NCI-H2081 (cell line): ENCODE measurements at regions not wholly inside any gene's neighbourhood (a gene's known extent, or its start where the extent isn't known, plus 50 kb on each side); places are given as distances from the start of the nearest gene placed in this dataset.
"Not testable (repeated sequence)": the region's sequence is repeated elsewhere in the genome, so short reads cannot be mapped to it uniquely, and the experiment has no call there.

Experiments used
- DNase-seq, 2 experiments: peaks; one replicate each; lab custom pipeline; 2025; lab: John Stamatoyannopoulos, UW

GRCh38 chr4:4037399-4038138 lies 189.2 kb downstream of the OTOP1 start:
- not testable (repeated sequence) for DNase-seq

GRCh38 chr4:4045823-4046222 lies 180.9 kb downstream of the OTOP1 start:
- not testable (repeated sequence) for DNase-seq

DNA sequence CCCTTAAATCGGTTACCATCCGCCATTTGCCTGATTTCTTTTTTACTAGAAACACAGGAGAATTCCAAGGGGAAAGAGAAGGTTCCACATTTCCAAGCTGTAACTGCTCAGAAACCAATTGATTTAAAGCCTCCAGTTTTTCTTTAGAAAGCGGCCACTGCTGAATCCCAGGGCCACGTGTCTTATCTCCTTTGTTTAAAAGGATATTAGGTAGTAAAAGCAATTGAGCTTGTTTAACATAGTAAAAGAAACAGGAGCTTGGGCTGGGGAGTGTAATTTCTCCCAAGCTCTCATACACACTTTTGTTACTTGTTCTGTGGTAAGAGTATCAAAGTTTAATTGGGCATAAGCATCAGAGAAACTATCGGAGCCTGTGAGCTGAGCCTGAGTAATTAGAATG lies 180.0 kb downstream of the OTOP1 start:
- not testable (repeated sequence) for DNase-seq

DNA sequence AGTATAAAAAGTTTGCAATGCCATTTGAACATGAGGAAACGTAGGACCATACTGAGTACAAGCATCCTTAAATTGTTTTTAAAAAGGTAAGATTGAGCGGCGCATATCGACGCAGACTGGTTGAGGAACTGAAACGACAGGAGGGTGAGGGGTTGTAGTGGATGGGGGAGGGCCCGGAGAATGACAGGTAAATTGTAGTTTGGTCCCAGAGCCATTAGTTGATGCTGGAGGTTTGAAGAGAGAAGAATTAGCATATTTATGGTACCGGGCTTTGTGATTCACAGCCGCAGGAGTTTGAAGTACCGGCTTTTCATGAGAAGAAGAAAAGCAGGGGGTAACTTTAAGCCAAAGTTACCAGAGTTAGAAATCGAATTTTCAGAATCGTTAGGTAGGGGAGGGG lies 179.5 kb downstream of the OTOP1 start:
- DNase-seq = not testable (repeated sequence)

DNA sequence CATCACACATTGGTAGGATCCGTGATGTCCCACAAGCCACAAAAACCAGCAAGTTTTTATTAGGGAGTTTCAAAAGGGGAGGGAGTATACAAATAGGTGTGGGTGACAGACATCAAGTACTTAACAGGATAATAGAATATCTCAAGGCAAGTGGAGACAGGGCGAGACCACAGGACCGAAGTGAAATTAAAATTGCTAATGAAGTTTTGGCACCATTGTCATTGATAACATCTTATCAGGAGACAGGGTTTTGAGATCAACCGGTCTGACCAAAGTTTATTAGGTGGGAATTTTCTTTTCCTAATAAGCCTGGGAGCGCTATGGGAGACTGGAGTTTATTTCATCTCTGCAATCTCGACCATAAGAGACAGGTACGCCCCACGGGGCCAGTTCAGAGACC lies 178.5 kb downstream of the OTOP1 start:
- not testable (repeated sequence) for DNase-seq

- not testable (repeated sequence) for DNase-seq
These were observed 175.9 kb downstream of the OTOP1 start for GRCh38 chr4:4050781-4051180.

DNA sequence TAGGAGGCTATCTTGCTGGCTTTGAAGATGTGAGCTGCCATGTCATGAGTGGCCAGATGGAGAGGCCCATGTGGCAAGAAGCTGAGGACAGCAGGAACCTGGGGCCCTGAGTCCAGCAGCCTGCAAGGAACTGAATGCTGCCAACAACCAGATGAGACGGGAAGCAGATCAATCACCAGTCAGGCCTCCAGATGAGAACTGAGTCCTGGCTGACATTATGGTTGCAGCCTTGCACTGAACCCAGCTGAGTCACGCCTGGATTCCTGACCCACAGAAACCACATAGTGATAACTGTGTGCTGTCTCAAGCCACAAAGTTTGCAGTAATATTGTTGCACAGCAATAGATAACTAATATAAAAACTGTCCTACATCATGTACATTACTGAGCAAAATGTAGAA lies 173.8 kb downstream of the OTOP1 start:
- not testable (repeated sequence) for DNase-seq

GRCh38 chr4:4057226-4057625 lies 169.5 kb downstream of the OTOP1 start:
- not testable (repeated sequence) for DNase-seq

DNA sequence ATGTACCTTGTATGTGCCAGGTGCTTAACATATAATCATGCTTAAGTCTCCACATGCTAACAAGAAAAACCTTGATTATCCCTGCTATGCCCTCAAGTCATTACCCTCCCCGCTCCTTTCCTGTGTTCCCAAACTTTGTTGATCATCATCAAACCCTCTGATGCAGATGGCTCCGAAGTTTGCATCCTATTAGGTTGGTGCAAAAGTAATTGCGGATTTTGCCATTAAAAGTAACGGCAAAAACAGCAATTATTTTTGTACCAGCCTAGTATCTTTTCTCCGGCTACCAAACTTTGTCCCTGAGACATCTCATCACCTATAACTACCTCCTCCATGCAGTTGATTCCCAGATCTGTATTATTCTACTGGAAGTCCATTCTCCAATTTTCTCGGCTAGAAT lies 142.6 kb downstream of the OTOP1 start:
- not testable (repeated sequence) for DNase-seq

DNA sequence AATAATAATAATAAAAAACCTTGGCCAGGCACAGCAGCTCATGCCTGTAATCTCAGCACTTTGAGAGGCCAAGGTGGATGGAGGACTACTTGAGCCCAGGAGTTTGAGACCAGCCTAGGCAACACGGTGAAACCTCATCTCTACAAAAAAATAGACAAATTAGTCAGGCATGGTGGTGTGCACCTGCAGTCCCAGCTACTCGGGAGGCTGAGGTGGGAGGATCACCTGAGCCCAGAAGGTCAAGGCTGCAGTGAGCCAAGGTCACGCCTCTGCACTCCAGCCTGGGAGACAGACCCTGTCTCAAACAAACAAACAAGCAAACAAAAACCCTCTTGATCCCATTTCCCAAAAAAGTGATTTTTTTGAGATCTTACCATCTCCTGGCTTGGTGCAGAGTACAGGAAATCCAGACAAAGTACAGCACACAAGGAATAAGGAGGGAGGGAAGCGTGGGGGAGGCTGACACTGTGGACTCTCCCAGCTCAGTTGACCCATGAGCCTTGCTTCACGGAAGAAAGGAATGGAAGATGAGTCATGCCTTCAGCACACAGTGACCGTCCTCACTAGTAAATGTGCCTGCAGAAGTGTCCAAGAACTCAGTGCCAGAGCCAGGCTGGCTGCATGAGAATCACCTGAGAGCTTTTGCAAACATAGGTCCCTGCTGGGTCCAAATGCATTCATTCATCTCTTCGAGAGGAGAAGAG lies 136.9 kb downstream of the OTOP1 start:
- not testable (repeated sequence) for DNase-seq

DNA sequence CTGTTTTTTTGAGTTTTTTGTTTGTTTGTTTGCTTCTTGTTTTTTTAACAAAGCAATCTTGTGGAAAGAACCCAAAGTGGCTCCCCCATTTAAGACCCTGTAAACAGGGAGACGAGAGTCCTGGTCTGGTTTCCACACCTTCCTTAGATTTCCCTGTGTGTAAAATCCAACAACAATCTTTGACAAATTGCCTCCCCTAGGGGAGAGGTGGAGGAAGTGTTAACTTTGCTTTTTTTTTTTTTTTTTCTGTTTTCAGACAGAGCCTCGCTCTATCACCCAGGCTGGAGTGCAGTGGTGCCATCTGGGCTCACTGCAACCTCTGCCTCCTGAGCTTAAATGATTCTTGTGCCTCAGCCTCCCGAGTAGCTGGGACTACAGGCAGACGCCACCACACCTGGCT lies 136.0 kb downstream of the OTOP1 start:
- DNase-seq = not testable (repeated sequence)

GRCh38 chr4:4092159-4092558 lies 134.6 kb downstream of the OTOP1 start:
- not testable (repeated sequence) for DNase-seq

DNA sequence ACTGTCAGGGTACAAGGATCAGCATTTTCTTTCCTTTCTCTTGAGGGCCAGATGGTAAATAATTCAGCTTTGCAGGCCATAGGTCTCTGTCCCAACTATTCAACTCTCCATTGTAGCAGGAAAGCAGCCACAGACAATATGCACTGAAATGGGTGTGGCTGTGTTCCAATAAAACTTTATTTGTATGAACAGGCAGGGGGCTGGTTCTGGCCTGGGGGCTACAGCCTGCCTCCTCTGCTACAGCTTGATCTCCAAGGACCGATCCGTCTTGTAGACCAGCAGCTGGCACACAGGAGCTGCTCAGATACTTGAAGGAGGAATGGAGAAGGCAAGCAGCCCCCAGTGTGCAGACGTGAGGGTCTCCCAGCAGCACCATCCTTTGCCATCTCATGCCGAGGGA lies 127.1 kb downstream of the OTOP1 start:
- not testable (repeated sequence) for DNase-seq

DNA sequence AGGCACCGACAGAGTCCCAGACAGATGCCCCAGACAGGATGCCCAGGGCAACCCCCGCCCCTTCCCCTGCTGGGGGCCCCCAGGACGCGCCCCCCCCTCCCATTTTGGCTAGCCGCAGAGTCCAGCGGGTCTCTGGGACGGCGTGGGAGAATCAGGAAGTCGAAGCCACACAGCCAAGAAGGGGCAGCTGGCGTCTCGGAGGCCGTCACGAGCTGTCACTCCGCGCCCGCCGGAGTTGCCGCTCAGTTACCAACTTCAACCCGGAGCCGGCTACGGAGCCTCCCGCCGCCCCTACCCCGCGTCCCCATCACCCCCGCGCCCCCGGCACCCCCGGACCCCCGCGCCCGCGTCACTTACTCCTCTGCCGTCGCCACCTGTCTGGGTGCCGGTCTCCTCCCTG lies 119.8 kb downstream of the OTOP1 start:
- DNase-seq = not testable (repeated sequence)

GRCh38 chr4:4107411-4108107 lies 119.2 kb downstream of the OTOP1 start:
- peak; percentile 29 to 47 for DNase-seq

DNA sequence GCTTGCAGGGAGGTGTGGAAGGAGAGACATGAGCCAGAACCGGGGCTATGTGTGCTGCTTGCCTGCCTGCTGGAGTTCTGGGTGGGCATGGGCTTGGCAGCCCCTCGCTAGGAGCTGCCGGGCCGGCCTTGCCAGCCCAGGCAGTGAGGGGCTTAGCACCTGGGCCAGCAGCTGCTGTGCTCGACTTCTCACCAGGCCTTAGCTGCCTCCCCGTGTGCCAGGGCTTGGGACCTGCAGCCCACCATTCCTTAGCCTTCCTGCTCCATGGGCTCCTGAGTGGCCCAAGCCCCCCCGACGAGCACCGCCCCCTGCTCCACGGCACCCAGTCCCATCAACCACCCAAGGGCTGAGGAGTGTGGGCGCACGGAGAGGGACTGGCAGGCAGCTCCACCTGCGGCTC lies 111.3 kb downstream of the OTOP1 start:
- DNase-seq = not testable (repeated sequence)

DNA sequence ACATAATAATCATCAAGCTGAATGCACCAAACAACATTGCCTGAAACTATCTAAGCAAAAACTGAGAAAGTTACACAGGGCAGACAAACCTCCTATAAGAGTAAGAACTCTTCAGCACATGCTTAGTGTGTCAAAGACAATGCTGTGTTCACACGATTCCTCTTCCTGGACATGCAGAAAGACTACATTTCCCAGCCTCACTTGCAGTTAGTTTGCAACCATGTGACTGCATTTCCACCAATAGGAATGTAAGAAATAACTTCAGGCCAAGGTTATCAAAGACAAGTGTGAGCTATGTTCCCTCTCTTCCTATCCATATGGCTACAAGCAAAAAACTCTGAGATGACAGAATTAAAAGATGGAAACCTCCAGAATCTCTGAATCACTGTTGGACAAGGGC lies 109.8 kb downstream of the OTOP1 start:
- DNase-seq = not testable (repeated sequence)

- not testable (repeated sequence) for DNase-seq
These were observed 92.4 kb downstream of the OTOP1 start for GRCh38 chr4:4134368-4134767.

- not testable (repeated sequence) for DNase-seq
These were observed 90.1 kb downstream of the OTOP1 start for GRCh38 chr4:4136621-4137020.
